ENCODE measurements at regions not wholly inside any gene's neighbourhood (a gene's known extent, or its start where the extent isn't known, plus 50 kb on each side); places are given as distances from the start of the nearest gene placed in this dataset.

GRCh38 chr14:98944989-98945388, 327.0 kb downstream of the BCL11B start:
- TF ChIP-seq CTCF (IDR thresholded peaks at IDR 0.05) = no peak
- TF ChIP-seq POLR2AphosphoS5 (IDR thresholded peaks at IDR 0.05) = no peak
- TF ChIP-seq EP300 (IDR thresholded peaks at IDR 0.05) = no peak
- TF ChIP-seq POLR2A (IDR thresholded peaks at IDR 0.05; ENCODE audit: low read depth) = no peak
